Skin epidermis (tissue), 12 donors: ENCODE measurements at regions not wholly inside any gene's neighbourhood (a gene's known extent, or its start where the extent isn't known, plus 50 kb on each side); places are given as distances from the start of the nearest gene placed in this dataset.

Experiments used
- H3K27ac ChIP-seq, 21 experiments: fragments of 200-600 bp; sonication (generic) in 11 of 21; one replicate each; pipeline ENCODE4 v1.5.0; 2020; ENCODE audit warnings: mild to moderate bottlenecking in 3 of 21, inconsistent platforms in 2 of 21, moderate library complexity in 2 of 21
- H3K4me3 ChIP-seq, 7 experiments: fragments of 200-600 bp; sonication (generic) in 2 of 7; one replicate each; pipeline ENCODE4 v1.5.0; 2020; ENCODE audit warnings: inconsistent platforms in 2 of 7, mild to moderate bottlenecking in 2 of 7, moderate library complexity in 1 of 7

- H3K4me3 ChIP-seq = no peak overlapping the region
- no peak overlapping the region for H3K27ac ChIP-seq
These were observed 203.7 kb downstream of the REEP3 start for GRCh38 chr10:63724922-63725321.

GRCh38 chr10:63726867-63727266 is 205.7 kb downstream of the REEP3 start:
- peak overlapping the region in 1 of 21 experiments; percentile 7 for H3K27ac ChIP-seq

GRCh38 chr10:63727636-63728035 is 206.4 kb downstream of the REEP3 start:
- Histone ChIP-seq H3K27ac (peak overlapping the region in 2 of 21 experiments; percentile 7 to 9), H3K4me3 (no peak overlapping the region)

More at GRCh38 chr10:63726867-63727266, 205.7 kb downstream of the REEP3 start:
- no peak overlapping the region for H3K4me3 ChIP-seq

- H3K4me3 ChIP-seq = no peak overlapping the region
- H3K27ac ChIP-seq = no peak overlapping the region
These were observed 214.1 kb downstream of the REEP3 start for GRCh38 chr10:63735305-63735704.

GRCh38 chr10:63738410-63738809 is 217.2 kb downstream of the REEP3 start:
- no peak overlapping the region for H3K4me3 ChIP-seq
- no peak overlapping the region for H3K27ac ChIP-seq

GRCh38 chr10:63744060-63744941 is 223.1 kb downstream of the REEP3 start:
- Histone ChIP-seq H3K27ac (peak overlapping the region in 9 of 21 experiments; percentile 20 to 72 (median 50)), H3K4me3 (no peak overlapping the region)

- Histone ChIP-seq H3K27ac (no peak overlapping the region), H3K4me3 (no peak overlapping the region)
These were observed 228.7 kb downstream of the REEP3 start for GRCh38 chr10:63749915-63750314.

- no peak overlapping the region for H3K27ac ChIP-seq
- H3K4me3 ChIP-seq = no peak overlapping the region
These were observed 230.6 kb downstream of the REEP3 start for GRCh38 chr10:63751836-63752235.

GRCh38 chr10:63752318-63752717 is 231.1 kb downstream of the REEP3 start:
- H3K27ac ChIP-seq = peak overlapping the region in 1 of 21 experiments; percentile 16

GRCh38 chr10:63753808-63754207 is 232.6 kb downstream of the REEP3 start:
- H3K27ac ChIP-seq = no peak overlapping the region
- H3K4me3 ChIP-seq = no peak overlapping the region

More at GRCh38 chr10:63752318-63752717, 231.1 kb downstream of the REEP3 start:
- no peak overlapping the region for H3K4me3 ChIP-seq

- no peak overlapping the region for H3K27ac ChIP-seq
- H3K4me3 ChIP-seq = no peak overlapping the region
These were observed 234.2 kb downstream of the REEP3 start for GRCh38 chr10:63755441-63755840.

GRCh38 chr10:63757067-63757466 is 235.9 kb downstream of the REEP3 start:
- H3K27ac ChIP-seq = no peak overlapping the region
- H3K4me3 ChIP-seq = no peak overlapping the region

GRCh38 chr10:63758080-63758479 is 236.9 kb downstream of the REEP3 start:
- no peak overlapping the region for H3K4me3 ChIP-seq
- no peak overlapping the region for H3K27ac ChIP-seq

- H3K4me3 ChIP-seq = no peak overlapping the region
- H3K27ac ChIP-seq = peak overlapping the region in 7 of 21 experiments; percentile 1 to 76 (median 29)
These were observed 238.1 kb downstream of the REEP3 start for GRCh38 chr10:63759335-63759734.

- H3K27ac ChIP-seq = peak overlapping the region in 8 of 21 experiments; percentile 14 to 82 (median 64)
These were observed 239.0 kb downstream of the REEP3 start for GRCh38 chr10:63760034-63760707.

GRCh38 chr10:63760708-63761047 is 239.5 kb downstream of the REEP3 start:
- H3K4me3 ChIP-seq = no peak overlapping the region
- peak overlapping the region in 9 of 21 experiments; percentile 25 to 82 (median 74) for H3K27ac ChIP-seq

More at GRCh38 chr10:63760034-63760707, 239.0 kb downstream of the REEP3 start:
- H3K4me3 ChIP-seq = no peak overlapping the region

GRCh38 chr10:63761243-63761642 is 240.0 kb downstream of the REEP3 start:
- Histone ChIP-seq H3K4me3 (no peak overlapping the region), H3K27ac (peak overlapping the region in 12 of 21 experiments; percentile 10 to 82 (median 58))

GRCh38 chr10:63763744-63764143 is 242.5 kb downstream of the REEP3 start:
- H3K4me3 ChIP-seq = no peak overlapping the region
- H3K27ac ChIP-seq = peak overlapping the region in 2 of 21 experiments; percentile 21 to 38

- no peak overlapping the region for H3K4me3 ChIP-seq
- peak overlapping the region in 4 of 21 experiments; percentile 21 to 81 (median 54) for H3K27ac ChIP-seq
These were observed 243.9 kb downstream of the REEP3 start for GRCh38 chr10:63765126-63765525.

- peak overlapping the region in 11 of 21 experiments; percentile 1 to 81 (median 44) for H3K27ac ChIP-seq
- H3K4me3 ChIP-seq = no peak overlapping the region
These were observed 245.5 kb downstream of the REEP3 start for GRCh38 chr10:63766745-63767137.
